OCI-LY7 (cell line): ENCODE measurements at regions not wholly inside any gene's neighbourhood (a gene's known extent, or its start where the extent isn't known, plus 50 kb on each side); places are given as distances from the start of the nearest gene placed in this dataset.

Source experiments
- BruUV-seq: library from RNA; stranded (reverse); fragments of 400-500 nt; replicated peaks from 2 replicates; lab custom pipeline; 2021; lab: Mats Ljungman, UMichigan
- CTCF ChIA-PET: fragments of 300-600 bp; sonication (Branson Sonifier 250); formaldehyde crosslinking; loops from one replicate; lab custom pipeline; 2022; ENCODE audit warnings: antibody characterized with exemption; ENCODE audit not compliant: unreplicated experiment; lab: Charles Lee
- POLR2A ChIA-PET: fragments of 300-600 bp; sonication (Branson Sonifier 250); formaldehyde crosslinking; loops from one replicate; lab custom pipeline; 2022; ENCODE audit warnings: antibody characterized with exemption; lab: Charles Lee
- DNase-seq: peaks from one replicate; pipeline ENCODE4 v3.0.0-alpha.2; 2015; ENCODE audit warnings: low spot score
- H2AFZ ChIP-seq: fragments of 200-600 bp; sonication (generic), shearing (Covaris generic); 2 replicates; pipeline ENCODE4 v1.6.1; 2014; ENCODE audit warnings: mild to moderate bottlenecking, antibody characterized with exemption, low read length, moderate library complexity
- H3K27ac ChIP-seq: fragments of 200-600 bp; sonication (generic); 2 replicates; pipeline ENCODE4 v1.5.1; 2014; ENCODE audit warnings: mixed run types, low read depth, mild to moderate bottlenecking, moderate library complexity, low read length, inconsistent platforms; ENCODE audit not compliant: poor library complexity, severe bottlenecking
- H3K36me3 ChIP-seq: fragments of 200-600 bp; sonication (generic); 2 replicates; pipeline ENCODE4 v1.6.1; 2014; ENCODE audit warnings: mild to moderate bottlenecking, antibody characterized with exemption, low read length, moderate library complexity, mixed read lengths; ENCODE audit not compliant: insufficient read depth
- H3K4me1 ChIP-seq: fragments of 200-600 bp; sonication (generic); 2 replicates; pipeline ENCODE4 v1.5.1; 2014; ENCODE audit warnings: mild to moderate bottlenecking, low read length; ENCODE audit not compliant: insufficient read depth, poor library complexity, severe bottlenecking
- H3K4me2 ChIP-seq: fragments of 200-600 bp; sonication (generic); 2 replicates; pipeline ENCODE4 v1.6.1; 2014; ENCODE audit warnings: mild to moderate bottlenecking, low read length
- H3K4me3 ChIP-seq: fragments of 200-600 bp; sonication (generic); 2 replicates; pipeline ENCODE4 v1.5.1; 2014; ENCODE audit warnings: mild to moderate bottlenecking, low read depth, low read length; ENCODE audit not compliant: poor library complexity, severe bottlenecking
- H3K79me2 ChIP-seq: fragments of 200-600 bp; sonication (generic); 2 replicates; pipeline ENCODE4 v1.6.1; 2016; ENCODE audit warnings: low read depth, mild to moderate bottlenecking, low read length, moderate library complexity, mixed read lengths; ENCODE audit not compliant: insufficient read depth
- H3K9me2 ChIP-seq: fragments of 200-600 bp; sonication (generic); 2 replicates; pipeline ENCODE4 v1.6.1; 2016; ENCODE audit warnings: mild to moderate bottlenecking, low read length, mixed read lengths; ENCODE audit not compliant: insufficient read depth
- H3K9me3 ChIP-seq: fragments of 200-600 bp; sonication (generic); 2 replicates; pipeline ENCODE4 v1.6.1; 2014; ENCODE audit warnings: mild to moderate bottlenecking, mixed run types, low read length, mixed read lengths
- H4K20me1 ChIP-seq: fragments of 200-600 bp; sonication (generic); 2 replicates; pipeline ENCODE4 v1.6.1; 2014; ENCODE audit warnings: mild to moderate bottlenecking, antibody characterized with exemption, low read length, moderate library complexity, mixed read lengths; ENCODE audit not compliant: insufficient read depth
- EZH2phosphoT487 ChIP-seq: fragments of 200-600 bp; sonication (generic); IDR thresholded peaks from 2 replicates; pipeline ENCODE4 v1.6.1; 2018; ENCODE audit warnings: low read depth, borderline replicate concordance, mild to moderate bottlenecking, mixed run types, antibody characterized with exemption, low read length, moderate library complexity, mixed read lengths
- intact Hi-C: fragments of 100-400 bp; cut with micrococcal nuclease; formaldehyde crosslinking; loops from one replicate; pipeline ENCODE4 v1.10.0; 2022; ENCODE audit not compliant: unreplicated experiment
- TF ChIP-seq, protein P1 (sequence below): fragments of 200-600 bp; sonication (generic); conservative IDR thresholded peaks from 2 replicates; pipeline ENCODE4 v1.5.1; 2014; ENCODE audit warnings: mild to moderate bottlenecking, antibody characterized with exemption, low read length, moderate library complexity, mixed read lengths

DNA sequence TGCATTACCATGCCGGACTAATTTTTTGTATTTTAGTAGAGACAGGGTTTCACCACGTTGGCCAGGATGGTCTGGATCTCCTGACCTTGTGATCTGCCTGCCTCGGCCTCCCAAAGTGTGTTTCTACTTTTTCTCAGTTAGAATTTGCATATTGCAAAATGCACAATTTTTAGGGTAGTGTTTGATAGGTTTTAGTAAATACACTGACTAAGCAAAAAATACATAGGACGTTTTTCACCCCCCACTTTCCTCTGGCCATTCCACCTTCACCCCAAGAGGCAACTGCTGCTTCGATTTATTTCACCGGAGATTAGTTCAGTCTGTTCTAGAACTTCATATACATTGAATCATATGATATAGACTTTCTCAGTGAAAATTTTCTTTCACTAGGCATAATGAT, 1269.1 kb downstream of the TBC1D22A start:
- no TSS peak for BruUV-seq
- DNase-seq: no peak
- Histone ChIP-seq H3K4me1 (no peaks in the 10 kb centered on the region), H4K20me1 (no peaks in the 10 kb centered on the region), H3K36me3 (no peaks in the 10 kb centered on the region), H3K27ac (no peak overlapping the region), H3K9me3 (no peaks in the 10 kb centered on the region), H3K79me2 (no peaks in the 10 kb centered on the region), H3K4me2 (no peak overlapping the region), H3K4me3 (no peak overlapping the region), H3K9me2 (no peaks in the 10 kb centered on the region), H2AFZ (no peak overlapping the region; the same call in 1 of the 2 replicates)
- TF ChIP-seq, protein P1, sequence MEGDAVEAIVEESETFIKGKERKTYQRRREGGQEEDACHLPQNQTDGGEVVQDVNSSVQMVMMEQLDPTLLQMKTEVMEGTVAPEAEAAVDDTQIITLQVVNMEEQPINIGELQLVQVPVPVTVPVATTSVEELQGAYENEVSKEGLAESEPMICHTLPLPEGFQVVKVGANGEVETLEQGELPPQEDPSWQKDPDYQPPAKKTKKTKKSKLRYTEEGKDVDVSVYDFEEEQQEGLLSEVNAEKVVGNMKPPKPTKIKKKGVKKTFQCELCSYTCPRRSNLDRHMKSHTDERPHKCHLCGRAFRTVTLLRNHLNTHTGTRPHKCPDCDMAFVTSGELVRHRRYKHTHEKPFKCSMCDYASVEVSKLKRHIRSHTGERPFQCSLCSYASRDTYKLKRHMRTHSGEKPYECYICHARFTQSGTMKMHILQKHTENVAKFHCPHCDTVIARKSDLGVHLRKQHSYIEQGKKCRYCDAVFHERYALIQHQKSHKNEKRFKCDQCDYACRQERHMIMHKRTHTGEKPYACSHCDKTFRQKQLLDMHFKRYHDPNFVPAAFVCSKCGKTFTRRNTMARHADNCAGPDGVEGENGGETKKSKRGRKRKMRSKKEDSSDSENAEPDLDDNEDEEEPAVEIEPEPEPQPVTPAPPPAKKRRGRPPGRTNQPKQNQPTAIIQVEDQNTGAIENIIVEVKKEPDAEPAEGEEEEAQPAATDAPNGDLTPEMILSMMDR: no peak
- TF ChIP-seq EZH2phosphoT487: no peak
- intact Hi-C loops: no loop called here
- ChIA-PET POLR2A (interaction anchor here (0.7 kb wide), 1 partner anchor 1199 kb away, joined by 3 read pairs; no protein-coding TSS in a partner anchor), CTCF (no interaction called here)

DNA sequence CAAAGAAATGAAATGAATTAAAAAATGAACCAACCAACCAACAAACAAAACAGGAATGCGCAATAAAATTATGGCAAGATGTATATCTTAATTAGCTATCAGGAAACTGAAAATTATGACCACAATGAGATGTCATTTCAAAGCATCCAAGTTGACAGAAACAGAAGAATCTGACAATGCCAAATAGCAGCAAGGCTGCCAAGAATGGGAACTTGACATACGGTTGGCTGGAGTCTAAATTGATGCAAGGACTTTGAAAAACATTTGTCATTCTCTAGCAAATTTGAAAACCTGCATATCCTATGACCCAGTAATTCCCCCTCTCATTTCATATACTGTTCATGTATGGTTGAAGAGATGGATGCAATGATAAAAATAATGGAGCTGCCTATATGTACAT, 1262.6 kb downstream of the TBC1D22A start:
- Histone ChIP-seq H3K79me2 (no peaks in the 10 kb centered on the region), H3K4me2 (no peak overlapping the region), H3K9me2 (no peaks in the 10 kb centered on the region), H2AFZ (no peak overlapping the region), H3K36me3 (peaks cover 6% of the 10 kb centered on the region; the same call in 1 of the 2 replicates), H3K27ac (no peak overlapping the region), H3K9me3 (peaks cover 10% of the 10 kb centered on the region; the same call in 1 of the 2 replicates), H3K4me1 (peaks cover 28% of the 10 kb centered on the region), H3K4me3 (no peak overlapping the region), H4K20me1 (no peaks in the 10 kb centered on the region)
- no peak for DNase-seq
- ChIA-PET CTCF (no interaction called here), POLR2A (interaction anchor here (1.0 kb wide), 1 partner anchor 37 kb away, joined by 3 read pairs; no protein-coding TSS in a partner anchor)
- intact Hi-C loops: no loop called here
- BruUV-seq: no TSS peak
- TF ChIP-seq EZH2phosphoT487: no peak
- TF ChIP-seq, protein P1: no peak

DNA sequence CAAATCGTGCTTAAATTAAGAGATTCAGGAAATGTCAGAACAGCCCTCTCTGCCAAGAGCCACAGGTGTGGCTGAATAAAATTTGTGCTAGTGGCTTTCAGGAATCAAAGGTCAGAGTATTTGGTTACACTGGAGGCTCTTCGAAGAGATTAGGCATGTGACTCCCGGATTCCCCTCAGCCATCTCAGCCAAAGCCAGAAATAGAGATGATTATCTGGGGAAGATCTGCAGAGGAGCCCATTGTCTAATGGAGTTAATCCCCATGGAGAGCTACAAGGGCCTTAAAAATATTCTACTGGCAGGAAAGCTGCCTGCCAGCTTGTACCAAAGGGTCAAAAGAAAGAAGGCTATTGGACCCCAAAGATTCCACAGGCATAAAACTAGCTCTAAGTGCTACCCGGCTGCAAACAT, 1259.5 kb downstream of the TBC1D22A start:
- Histone ChIP-seq H3K36me3 (peaks cover 6% of the 10 kb centered on the region; the same call in 1 of the 2 replicates), H3K4me2 (peak overlapping the region; percentile 37), H3K4me3 (no peak overlapping the region), H2AFZ (peak overlapping the region; percentile 52; the same call in 1 of the 2 replicates), H3K4me1 (peaks cover 28% of the 10 kb centered on the region), H3K27ac (peak overlapping the region; percentile 9), H3K9me2 (no peaks in the 10 kb centered on the region), H3K79me2 (no peaks in the 10 kb centered on the region), H3K9me3 (peaks cover 18% of the 10 kb centered on the region; the same call in 1 of the 2 replicates), H4K20me1 (no peaks in the 10 kb centered on the region)
- no TSS peak for BruUV-seq
- POLR2A ChIA-PET: interaction anchor here (0.9 to 1.2 kb wide), 2 partner anchors 12 to 181 kb away, joined by 3 read pairs; no protein-coding TSS in a partner anchor
- DNase-seq: peak; percentile 43
- TF ChIP-seq EZH2phosphoT487: no peak
- TF ChIP-seq, protein P1: no peak
- intact Hi-C loops: no loop called here
- CTCF ChIA-PET: interaction anchor here (0.6 kb wide), 1 partner anchor 92 kb away, joined by 3 read pairs; no protein-coding TSS in a partner anchor
